ENCODE measurements at regions not wholly inside any gene's neighbourhood (a gene's known extent, or its start where the extent isn't known, plus 50 kb on each side); places are given as distances from the start of the nearest gene placed in this dataset.

DNA sequence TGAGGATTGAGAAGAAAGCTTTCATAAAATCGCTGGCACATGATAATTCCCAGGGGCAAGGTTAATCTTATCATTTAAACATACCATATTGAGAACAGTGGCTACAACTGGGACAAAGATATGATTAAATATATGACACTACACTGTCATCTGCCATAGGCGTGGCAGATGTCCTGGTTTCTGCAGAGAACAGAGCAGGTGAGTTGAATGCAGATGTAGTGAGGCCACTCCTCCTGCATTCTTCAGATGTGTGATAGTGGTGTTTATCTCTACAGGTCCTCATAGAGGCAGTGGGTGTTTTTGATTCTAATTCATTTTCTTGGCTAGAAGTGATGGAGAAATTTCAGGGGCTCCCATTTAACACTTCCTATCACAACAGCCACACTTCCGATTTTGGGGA, 237.0 kb upstream of the CDH9 start:
- TF ChIP-seq POLR2A (IDR thresholded peaks at IDR 0.05) (no peak), POLR2AphosphoS5 (IDR thresholded peaks at IDR 0.05) (no peak)
- TF ChIP-seq, protein P1, sequence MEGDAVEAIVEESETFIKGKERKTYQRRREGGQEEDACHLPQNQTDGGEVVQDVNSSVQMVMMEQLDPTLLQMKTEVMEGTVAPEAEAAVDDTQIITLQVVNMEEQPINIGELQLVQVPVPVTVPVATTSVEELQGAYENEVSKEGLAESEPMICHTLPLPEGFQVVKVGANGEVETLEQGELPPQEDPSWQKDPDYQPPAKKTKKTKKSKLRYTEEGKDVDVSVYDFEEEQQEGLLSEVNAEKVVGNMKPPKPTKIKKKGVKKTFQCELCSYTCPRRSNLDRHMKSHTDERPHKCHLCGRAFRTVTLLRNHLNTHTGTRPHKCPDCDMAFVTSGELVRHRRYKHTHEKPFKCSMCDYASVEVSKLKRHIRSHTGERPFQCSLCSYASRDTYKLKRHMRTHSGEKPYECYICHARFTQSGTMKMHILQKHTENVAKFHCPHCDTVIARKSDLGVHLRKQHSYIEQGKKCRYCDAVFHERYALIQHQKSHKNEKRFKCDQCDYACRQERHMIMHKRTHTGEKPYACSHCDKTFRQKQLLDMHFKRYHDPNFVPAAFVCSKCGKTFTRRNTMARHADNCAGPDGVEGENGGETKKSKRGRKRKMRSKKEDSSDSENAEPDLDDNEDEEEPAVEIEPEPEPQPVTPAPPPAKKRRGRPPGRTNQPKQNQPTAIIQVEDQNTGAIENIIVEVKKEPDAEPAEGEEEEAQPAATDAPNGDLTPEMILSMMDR (IDR thresholded peaks at IDR 0.05): no peak

All from prostate gland (tissue), 2 donors.